Activated B cell treated with CpG ODN at 0.5 μM for 24 hours (primary cell): ENCODE measurements at regions not wholly inside any gene's neighbourhood (a gene's known extent, or its start where the extent isn't known, plus 50 kb on each side); places are given as distances from the start of the nearest gene placed in this dataset.

ENCODE experiments used
- ATAC-seq: fragments of 200-7000 bp; cut with Tn5 transposase; one replicate; pipeline ENCODE4 v1.10.0; 2021; ENCODE audit warnings: low read depth, mild to moderate bottlenecking, moderate library complexity
- CTCF ChIA-PET: fragments of 350-600 bp; sonication (Branson Sonifier 250); formaldehyde crosslinking; loops from one replicate; lab custom pipeline; 2021; ENCODE audit warnings: antibody characterized with exemption; lab: Charles Lee
- POLR2A ChIA-PET: fragments of 350-600 bp; sonication (Branson Sonifier 250); formaldehyde crosslinking; loops from one replicate; lab custom pipeline; 2021; ENCODE audit warnings: antibody characterized with exemption; lab: Charles Lee
- DNase-seq: peaks from one replicate; pipeline ENCODE4 v3.0.0; 2022
- H3K27ac Mint-ChIP-seq: one replicate; pipeline ENCODE4 v1.8.0; 2020; ENCODE audit warnings: mixed read lengths
- H3K27me3 Mint-ChIP-seq: one replicate; pipeline ENCODE4 v1.8.0; 2021; ENCODE audit warnings: mixed read lengths
- H3K36me3 Mint-ChIP-seq: one replicate; pipeline ENCODE4 v1.8.0; 2021; ENCODE audit warnings: low read depth, mixed read lengths
- H3K4me1 Mint-ChIP-seq: one replicate; pipeline ENCODE4 v1.8.0; 2021; ENCODE audit warnings: mixed read lengths
- H3K4me3 Mint-ChIP-seq: one replicate; pipeline ENCODE4 v1.8.0; 2020; ENCODE audit warnings: mild to moderate bottlenecking, mixed read lengths
- H3K9me3 Mint-ChIP-seq: one replicate; pipeline ENCODE4 v1.8.0; 2020; ENCODE audit warnings: mixed read lengths
- CTCF ChIP-seq: fragments of 200-600 bp; IDR thresholded peaks from one replicate; pipeline ENCODE4 v1.8.0; 2022; ENCODE audit warnings: antibody characterized with exemption, mild to moderate bottlenecking
- intact Hi-C: fragments of 100-400 bp; cut with micrococcal nuclease; formaldehyde crosslinking; loops from one replicate; pipeline ENCODE4 v1.15.1; 2024

- ATAC-seq (no peak), DNase-seq (no peak)
- Mint-ChIP-seq H3K36me3 (no peaks in the 10 kb centered on the region), H3K27ac (no peak overlapping the region), H3K4me1 (no peaks in the 10 kb centered on the region), H3K27me3 (no peaks in the 10 kb centered on the region), H3K4me3 (no peak overlapping the region), H3K9me3 (peaks cover 4% of the 10 kb centered on the region)
- ChIA-PET CTCF (no interaction called here), POLR2A (no interaction called here)
- intact Hi-C loops = no loop called here
- no peak for TF ChIP-seq CTCF
Observed at GRCh38 chr7:67610897-67611296, 614.3 kb downstream of the TYW1 start.

- TF ChIP-seq CTCF = no peak
- no peaks in the 10 kb centered on the region for H3K36me3 Mint-ChIP-seq
- ATAC-seq = no peak
- POLR2A ChIA-PET = no interaction called here
- peaks cover 4% of the 10 kb centered on the region for H3K9me3 Mint-ChIP-seq
- no peak for DNase-seq
- no peaks in the 10 kb centered on the region for H3K27me3 Mint-ChIP-seq
- intact Hi-C loops = no loop called here
- no peaks in the 10 kb centered on the region for H3K4me1 Mint-ChIP-seq
- CTCF ChIA-PET = no interaction called here
- H3K4me3 Mint-ChIP-seq = no peak overlapping the region
- H3K27ac Mint-ChIP-seq = no peak overlapping the region
Observed at GRCh38 chr7:67614843-67615242, 618.2 kb downstream of the TYW1 start.

GRCh38 chr7:67616517-67616916, 619.9 kb downstream of the TYW1 start:
- Mint-ChIP-seq H3K4me1 (no peaks in the 10 kb centered on the region), H3K27ac (no peak overlapping the region), H3K36me3 (no peaks in the 10 kb centered on the region), H3K9me3 (peaks cover 4% of the 10 kb centered on the region), H3K4me3 (no peak overlapping the region), H3K27me3 (peaks cover 6% of the 10 kb centered on the region)
- DNase-seq (no peak), ATAC-seq (no peak)
- ChIA-PET POLR2A (no interaction called here), CTCF (no interaction called here)
- intact Hi-C loops = no loop called here
- TF ChIP-seq CTCF = no peak

GRCh38 chr7:67618556-67619162, 622.0 kb downstream of the TYW1 start:
- H3K4me3 Mint-ChIP-seq = no peak overlapping the region
- no peak overlapping the region for H3K27ac Mint-ChIP-seq
- no peaks in the 10 kb centered on the region for H3K4me1 Mint-ChIP-seq
- ChIA-PET CTCF (no interaction called here), POLR2A (no interaction called here)
- intact Hi-C loops = no loop called here
- H3K9me3 Mint-ChIP-seq = peaks cover 4% of the 10 kb centered on the region
- ATAC-seq (no peak), DNase-seq (no peak)
- peaks cover 6% of the 10 kb centered on the region for H3K27me3 Mint-ChIP-seq
- no peak for TF ChIP-seq CTCF
- H3K36me3 Mint-ChIP-seq = no peaks in the 10 kb centered on the region

GRCh38 chr7:67619175-67619574, 622.5 kb downstream of the TYW1 start:
- intact Hi-C loops = no loop called here
- H3K27me3 Mint-ChIP-seq = peaks cover 6% of the 10 kb centered on the region
- no peak for TF ChIP-seq CTCF

More at GRCh38 chr7:67619175-67619574, 622.5 kb downstream of the TYW1 start:
- ATAC-seq (no peak), DNase-seq (no peak)
- Mint-ChIP-seq H3K27ac (no peak overlapping the region), H3K4me1 (no peaks in the 10 kb centered on the region), H3K36me3 (no peaks in the 10 kb centered on the region), H3K4me3 (no peak overlapping the region), H3K9me3 (peaks cover under 1% of the 10 kb centered on the region)
- CTCF ChIA-PET = no interaction called here
- POLR2A ChIA-PET = no interaction called here
